Testis (tissue), 2 donors: ENCODE measurements at regions not wholly inside any gene's neighbourhood (a gene's known extent, or its start where the extent isn't known, plus 50 kb on each side); places are given as distances from the start of the nearest gene placed in this dataset.

ENCODE experiments used
- POLR2A ChIP-seq: fragments of 450-650 bp; IDR thresholded peaks from one replicate; pipeline ENCODE4 v1.6.1; 2017; ENCODE audit warnings: antibody characterized with exemption, mild to moderate bottlenecking, moderate library complexity
- TF ChIP-seq, protein P1 (sequence below), 3 experiments: fragments of 450-650 bp in 2 of 3; fragments of 200-600 bp in 1 of 3; sonication (generic) in 1 of 3; IDR thresholded peaks; one replicate each; pipeline ENCODE4 v1.5.1; 2016 to 2019; ENCODE audit warnings: antibody characterized with exemption in 3 of 3, mild to moderate bottlenecking in 2 of 3, moderate library complexity in 1 of 3

DNA sequence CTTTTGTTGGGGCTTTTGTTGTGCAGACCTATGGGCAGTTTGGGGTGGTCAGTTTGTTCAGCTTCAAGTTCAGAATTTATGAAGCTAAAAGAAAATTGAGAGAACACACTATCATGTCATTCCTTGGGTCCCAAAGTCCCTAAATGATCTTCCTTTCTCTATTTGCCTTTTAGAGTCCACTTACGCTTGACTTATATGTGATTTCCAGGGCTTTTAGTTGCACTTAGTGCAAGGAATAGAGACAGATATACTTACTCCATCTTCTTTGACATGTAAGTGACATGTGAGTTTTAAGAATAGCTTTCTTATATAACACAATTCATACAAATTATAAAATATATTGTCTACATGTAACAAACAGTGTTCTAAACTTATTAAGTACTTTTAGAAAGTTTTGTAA is 660.1 kb upstream of the SLITRK1 start:
- TF ChIP-seq, protein P1, sequence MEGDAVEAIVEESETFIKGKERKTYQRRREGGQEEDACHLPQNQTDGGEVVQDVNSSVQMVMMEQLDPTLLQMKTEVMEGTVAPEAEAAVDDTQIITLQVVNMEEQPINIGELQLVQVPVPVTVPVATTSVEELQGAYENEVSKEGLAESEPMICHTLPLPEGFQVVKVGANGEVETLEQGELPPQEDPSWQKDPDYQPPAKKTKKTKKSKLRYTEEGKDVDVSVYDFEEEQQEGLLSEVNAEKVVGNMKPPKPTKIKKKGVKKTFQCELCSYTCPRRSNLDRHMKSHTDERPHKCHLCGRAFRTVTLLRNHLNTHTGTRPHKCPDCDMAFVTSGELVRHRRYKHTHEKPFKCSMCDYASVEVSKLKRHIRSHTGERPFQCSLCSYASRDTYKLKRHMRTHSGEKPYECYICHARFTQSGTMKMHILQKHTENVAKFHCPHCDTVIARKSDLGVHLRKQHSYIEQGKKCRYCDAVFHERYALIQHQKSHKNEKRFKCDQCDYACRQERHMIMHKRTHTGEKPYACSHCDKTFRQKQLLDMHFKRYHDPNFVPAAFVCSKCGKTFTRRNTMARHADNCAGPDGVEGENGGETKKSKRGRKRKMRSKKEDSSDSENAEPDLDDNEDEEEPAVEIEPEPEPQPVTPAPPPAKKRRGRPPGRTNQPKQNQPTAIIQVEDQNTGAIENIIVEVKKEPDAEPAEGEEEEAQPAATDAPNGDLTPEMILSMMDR (IDR thresholded peaks at IDR 0.05): no peak
- TF ChIP-seq POLR2A: no peak
